ENCODE measurements at regions not wholly inside any gene's neighbourhood (a gene's known extent, or its start where the extent isn't known, plus 50 kb on each side); places are given as distances from the start of the nearest gene placed in this dataset.
A peak's percentile ranks its signal among the peaks of the same experiment; 100 is the strongest.

GRCh38 chr14:36408388-36408787, 88.0 kb upstream of the MBIP start:
- no peak for DNase-seq

- no peak for DNase-seq
These were observed 85.3 kb upstream of the MBIP start for GRCh38 chr14:36405589-36406274.

- no peak for DNase-seq
These were observed 82.4 kb upstream of the MBIP start for GRCh38 chr14:36402867-36403266.

GRCh38 chr14:36398463-36399291, 78.2 kb upstream of the MBIP start:
- no peak for DNase-seq

GRCh38 chr14:36397357-36397756, 76.9 kb upstream of the MBIP start:
- DNase-seq: no peak

GRCh38 chr14:36396798-36397197, 76.4 kb upstream of the MBIP start:
- no peak for DNase-seq

- no peak for DNase-seq
These were observed 74.2 kb upstream of the MBIP start for GRCh38 chr14:36394593-36394992.

GRCh38 chr14:36390718-36391117, 70.3 kb upstream of the MBIP start:
- no peak for DNase-seq

GRCh38 chr14:36383767-36384431, 63.5 kb upstream of the MBIP start:
- DNase-seq: no peak

- peak; percentile 69 for DNase-seq
These were observed 53.7 kb upstream of the MBIP start for GRCh38 chr14:36373982-36374673.

All from CD4-positive, alpha-beta T cell treated with Interleukin-6 for 4 hours (primary cell).